ENCODE measurements at regions not wholly inside any gene's neighbourhood (a gene's known extent, or its start where the extent isn't known, plus 50 kb on each side); places are given as distances from the start of the nearest gene placed in this dataset.

DNA sequence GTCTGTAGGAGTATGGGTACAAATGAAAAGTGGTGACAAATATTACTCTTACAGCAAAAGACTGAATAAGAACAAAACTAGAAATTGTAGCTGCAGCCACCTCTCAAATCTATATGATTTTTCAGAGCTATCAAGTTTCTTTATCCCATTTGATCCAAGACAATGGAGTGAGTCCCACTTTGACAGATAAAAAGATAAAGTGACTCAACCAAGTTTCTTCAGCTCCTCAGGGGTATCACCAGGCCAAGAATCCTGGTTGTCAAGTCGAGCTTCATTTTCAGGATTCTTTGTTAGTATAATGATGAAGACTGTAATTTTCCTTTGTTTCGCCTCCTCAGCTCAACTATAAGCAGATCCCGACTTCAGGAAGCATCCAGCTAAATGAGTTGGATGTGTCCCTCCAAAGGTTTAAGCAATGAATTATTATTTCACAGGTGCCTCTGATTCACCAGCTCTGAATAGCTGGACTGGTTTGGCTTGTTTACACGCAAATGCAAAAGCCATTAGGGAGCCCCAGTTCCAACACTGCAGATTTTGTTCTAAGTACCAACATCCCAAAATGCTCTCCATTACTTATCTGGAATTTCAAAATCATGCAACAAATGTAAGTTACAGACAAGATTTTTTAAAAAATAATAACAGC lies 238.9 kb downstream of the MAFB start:
- DNase-seq (ENCODE audit: low spot score) = no peak

DNA sequence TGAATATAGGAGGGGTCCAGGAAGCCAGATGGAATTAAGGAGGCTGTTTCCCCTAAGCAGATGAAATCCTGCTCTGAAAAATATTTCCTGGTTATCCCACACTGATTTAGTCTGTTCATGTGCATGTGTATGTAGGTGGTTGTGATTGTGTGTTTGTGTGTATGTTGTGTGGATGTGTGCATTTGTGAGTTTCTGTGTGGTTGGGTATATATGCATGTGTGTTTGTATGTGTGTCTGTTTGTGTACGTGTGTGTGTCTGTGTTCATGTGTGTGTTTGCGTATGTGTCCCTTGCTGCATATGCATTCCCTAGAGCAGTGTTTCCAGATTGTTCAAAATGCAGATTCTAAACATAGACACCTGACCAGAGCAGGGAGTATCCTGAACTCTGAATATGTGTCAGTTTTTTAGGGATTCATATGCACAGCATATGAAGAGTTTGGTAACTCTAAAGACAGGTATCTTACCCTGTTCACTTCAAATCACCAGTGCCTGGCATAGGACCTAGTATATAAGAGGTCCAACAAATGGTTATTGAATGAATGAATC lies 239.8 kb downstream of the MAFB start:
- DNase-seq (ENCODE audit: low spot score) = no peak

DNA sequence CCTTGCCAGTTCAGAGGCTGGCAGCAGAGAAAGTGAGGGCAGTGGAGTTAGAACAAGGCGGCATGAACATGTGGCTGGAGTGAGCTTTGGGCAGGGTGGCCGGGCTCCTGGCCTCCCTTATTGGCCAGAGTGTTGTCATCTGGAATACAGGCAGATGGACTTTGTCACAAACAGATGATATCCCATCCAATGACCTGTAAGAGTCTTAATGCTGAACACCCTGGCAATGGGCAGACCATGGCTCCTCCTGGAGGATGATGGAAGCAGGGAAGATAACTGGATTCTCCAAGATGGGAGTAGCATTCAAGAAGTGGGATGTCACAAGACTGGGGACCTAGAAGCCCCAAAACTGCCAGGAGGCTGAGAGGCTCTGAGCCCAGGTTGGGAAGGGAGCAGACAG lies 242.1 kb downstream of the MAFB start:
- DNase-seq (ENCODE audit: low spot score) = no peak

DNA sequence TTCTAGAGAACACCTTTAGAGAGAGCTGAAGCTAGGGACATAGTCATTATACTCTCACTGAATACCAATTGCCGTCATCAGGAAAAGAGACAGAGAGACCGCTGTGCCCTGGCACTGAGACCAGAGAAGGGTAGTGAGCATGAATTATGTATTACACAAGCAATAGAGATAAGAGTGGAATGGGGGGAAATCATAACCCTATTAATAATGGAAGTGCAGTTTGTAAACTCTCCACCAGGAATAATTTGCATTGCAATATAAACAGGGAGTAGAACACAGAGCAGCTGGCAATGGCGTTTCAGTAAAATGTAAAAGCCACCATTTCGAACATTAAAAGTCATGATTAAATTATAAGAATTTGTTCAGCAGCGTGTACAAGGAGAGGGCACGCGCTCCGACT lies 244.5 kb downstream of the MAFB start:
- no peak for DNase-seq (ENCODE audit: low spot score)

DNA sequence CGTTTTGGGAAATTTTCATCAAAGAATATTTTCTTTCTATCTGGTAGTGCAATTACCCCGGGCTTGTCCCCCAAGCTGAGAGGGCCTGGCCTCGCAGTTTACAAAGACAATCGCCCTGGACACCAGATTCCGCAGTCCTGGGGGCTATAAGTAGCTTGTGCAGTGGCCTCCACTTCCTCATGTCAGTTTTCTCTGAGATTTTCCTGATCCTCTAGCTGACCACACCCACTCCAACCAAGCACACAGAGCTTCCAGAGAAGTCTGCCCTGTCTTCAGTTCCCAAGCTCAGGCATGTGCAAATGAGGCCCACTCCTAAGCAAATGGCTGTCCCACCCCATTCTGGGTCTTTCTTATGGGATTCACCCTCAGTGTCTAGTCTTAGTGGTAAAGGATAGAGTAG lies 245.3 kb downstream of the MAFB start:
- DNase-seq (ENCODE audit: low spot score) = no peak

DNA sequence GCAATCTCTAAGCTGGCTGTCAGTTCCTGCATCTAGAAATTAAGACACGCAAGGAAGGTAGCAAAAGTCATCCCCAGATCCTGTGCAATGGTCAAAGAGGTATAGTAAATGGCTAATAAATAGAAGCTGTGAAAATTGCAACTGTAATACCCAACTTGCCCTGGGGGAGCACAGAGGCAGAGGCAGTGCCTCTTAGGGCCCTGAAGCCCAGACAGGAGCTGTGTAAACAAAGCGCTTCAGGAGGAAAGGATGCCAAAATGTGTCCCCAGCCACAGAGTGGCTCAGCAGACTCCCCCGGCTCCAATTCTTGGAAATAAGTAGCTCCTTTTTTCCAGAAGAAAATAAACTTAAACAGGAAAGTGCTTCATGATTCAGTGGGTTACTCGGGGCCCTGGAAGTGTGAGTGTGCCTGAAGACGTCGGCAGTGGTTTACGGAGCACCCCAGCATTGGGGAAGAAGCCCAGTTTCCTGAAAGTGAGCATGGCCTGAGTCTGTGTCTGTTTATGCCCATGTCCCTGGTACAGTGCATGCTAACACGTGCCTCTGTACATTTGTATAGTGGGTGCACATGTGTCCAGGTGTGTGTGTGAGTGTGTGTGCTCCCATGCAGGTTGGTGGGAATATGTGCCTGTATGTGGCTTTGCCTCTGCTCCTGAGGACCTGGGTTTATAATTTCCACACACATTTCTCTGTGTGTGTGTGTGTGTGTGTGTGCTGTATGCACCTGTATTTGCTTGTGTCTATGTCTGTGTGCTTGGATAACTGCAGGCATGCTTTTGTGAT lies 246.7 kb downstream of the MAFB start:
- peak; percentile 21 for DNase-seq (ENCODE audit: low spot score)

DNA sequence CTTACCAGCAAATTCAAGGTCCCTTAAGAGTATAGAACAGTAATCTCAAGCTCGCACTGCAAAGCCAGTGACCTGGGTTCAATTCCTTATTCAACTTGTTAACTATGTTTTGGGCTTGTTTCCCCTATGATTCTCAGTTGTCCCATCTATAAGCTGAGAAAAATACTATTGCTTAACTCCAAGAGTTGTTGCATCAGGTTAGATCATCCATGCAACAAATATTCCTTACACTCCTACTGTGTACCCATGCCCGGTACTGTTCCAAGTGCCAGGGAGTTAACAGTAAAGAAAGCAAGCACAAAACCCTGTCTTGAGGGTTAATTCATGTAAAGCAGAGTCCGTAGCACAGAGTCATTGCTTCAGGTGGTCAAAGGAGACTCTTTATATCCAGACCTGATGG lies 247.3 kb downstream of the MAFB start:
- no peak for DNase-seq (ENCODE audit: low spot score)

DNA sequence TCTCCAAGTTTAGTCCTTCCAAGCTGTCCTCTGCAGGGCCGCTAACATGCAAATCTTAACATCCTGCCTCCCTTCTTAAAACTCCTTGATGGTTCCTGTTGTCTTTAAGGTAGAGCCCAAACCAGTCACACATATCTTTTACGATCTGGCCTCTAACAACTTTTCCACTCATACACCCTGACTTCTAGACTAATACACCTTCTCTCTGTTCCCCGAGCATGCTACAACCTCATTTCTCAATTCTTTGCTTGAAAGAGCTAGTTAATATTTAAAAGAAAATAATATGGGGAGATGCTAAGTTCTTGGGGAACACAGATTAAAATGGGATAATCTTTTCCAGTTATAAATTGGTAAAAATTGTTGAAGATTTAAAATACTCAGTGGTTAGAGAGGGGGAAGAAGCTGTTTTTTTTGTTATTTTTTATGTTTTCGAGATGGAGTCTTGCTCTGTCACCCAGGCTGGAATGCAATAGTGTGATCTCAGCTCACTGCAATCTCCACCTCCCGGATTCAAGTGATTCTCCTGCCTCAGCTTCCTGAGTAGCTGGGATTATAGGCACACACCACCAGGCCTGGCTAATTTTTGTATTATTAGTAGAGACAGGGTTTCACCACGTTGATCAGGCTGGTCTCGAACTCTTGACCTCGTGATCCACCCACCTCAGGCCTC lies 250.7 kb downstream of the MAFB start:
- DNase-seq (ENCODE audit: low spot score) = no peak

DNA sequence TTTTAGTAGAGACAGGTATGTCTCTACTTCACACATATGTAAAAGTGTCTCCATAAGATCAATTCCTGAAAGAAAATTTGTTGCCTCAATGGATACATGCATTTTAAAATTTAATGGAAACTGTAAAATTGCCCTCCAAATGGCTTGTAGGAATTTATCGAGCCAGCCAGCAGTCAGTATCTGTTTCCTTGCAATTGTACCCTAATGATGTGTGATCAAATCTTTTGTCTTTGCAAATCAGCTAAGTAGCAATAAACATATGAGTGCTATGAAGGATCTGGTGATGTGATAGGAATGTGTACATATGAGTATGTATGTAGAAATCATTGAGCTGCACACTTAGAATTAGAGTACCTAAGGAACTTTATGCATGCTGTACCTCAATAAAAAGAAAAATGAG lies 253.0 kb downstream of the MAFB start:
- DNase-seq (ENCODE audit: low spot score) = no peak

DNA sequence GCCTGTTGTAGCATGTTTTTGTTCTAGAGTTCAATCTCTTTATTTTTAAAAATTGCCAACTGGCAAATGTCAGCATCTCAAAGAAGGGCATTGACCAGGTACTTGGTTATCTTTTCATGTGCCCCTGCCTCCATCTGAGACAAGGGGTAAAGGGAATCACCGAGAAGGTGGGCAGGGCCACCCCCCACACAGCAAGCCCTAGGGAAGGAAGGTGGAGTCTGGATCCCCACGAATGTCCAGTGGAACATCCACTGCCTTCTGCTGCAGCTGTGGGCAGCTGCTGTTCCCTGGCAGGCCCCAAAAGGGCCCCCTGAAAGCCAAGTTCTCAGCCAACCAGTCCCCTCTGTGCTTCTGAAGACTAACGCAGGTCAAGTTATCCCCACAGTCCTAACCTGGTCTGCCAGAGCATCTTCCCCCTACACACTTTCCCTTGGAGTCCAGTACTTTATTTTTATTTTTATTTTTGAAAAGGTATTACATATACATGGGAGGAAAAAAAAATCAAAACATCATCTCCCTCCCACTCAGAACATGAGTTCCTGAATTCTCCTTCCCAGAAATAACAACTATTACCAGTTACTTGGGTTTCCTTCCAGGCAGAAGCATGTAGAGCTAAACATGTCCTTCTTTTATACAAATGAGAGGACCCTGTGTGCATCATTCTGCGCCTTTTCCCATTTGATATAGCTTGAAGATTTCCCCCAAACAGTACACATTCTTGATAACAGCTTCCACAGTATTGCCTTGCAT lies 253.7 kb downstream of the MAFB start:
- DNase-seq (ENCODE audit: low spot score) = no peak

DNA sequence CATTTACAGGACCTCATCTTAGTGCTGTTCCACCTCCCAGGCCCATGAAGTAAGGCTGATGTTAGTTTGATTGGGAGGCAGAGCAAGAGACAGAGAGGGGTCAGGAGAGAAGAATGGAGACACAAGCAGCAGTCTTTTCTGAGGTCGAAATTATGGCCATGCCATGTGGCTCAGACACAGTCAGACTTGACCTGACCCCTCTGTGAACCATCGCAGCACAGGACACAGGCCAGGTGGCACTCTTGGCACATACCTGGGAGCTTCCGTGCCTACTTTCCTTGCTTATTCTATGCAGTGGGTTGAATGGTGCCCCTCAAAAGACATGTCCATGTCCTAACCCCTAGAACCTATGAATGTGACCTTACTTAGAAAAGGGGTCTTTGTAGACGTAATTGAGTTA lies 254.9 kb downstream of the MAFB start:
- DNase-seq (ENCODE audit: low spot score) = no peak

DNA sequence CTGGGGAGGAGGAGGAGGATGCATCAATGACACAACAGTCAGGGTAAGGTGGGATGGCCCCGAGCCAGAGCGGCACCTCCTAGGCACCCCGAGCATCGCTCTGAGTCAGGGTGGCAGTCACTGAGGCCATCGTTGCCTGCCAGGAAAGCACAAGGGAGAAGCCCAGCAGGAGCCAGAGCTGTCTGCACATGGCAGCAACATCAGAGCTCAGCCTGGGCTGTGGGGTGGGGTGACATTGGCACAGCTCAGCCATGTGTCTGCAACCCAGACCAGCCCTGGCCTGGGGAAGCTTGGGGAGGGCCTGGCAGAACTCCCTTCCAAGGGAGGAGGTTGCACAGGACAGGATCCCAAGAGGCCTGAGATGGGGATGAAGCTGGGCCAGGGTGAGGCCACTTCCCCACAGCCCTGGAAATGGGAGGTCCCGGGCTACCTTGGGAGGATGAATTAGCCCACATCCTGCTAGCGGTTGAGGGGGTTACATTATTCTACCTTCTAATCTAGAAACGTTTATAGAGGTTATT lies 255.6 kb downstream of the MAFB start:
- DNase-seq (ENCODE audit: low spot score) = no peak

DNA sequence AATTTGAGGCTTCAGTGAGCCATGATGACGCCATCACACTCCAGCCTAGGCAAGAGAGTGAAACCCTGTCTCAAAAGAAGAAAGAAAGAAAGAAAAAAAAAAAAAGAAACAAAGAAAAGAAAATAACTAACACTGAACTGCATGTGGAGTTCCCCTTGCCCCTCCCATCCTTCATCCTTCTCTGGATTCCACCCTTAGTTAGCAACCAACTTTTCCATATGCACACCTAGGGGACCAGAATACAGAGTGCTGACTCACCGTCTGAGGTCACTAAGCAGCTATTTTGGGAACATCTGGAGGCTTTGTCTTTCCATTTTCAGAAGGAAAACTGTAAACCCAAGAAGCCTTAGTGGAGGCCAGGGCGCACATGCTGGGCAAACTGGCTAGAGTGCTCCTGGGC lies 257.4 kb downstream of the MAFB start:
- no peak for DNase-seq (ENCODE audit: low spot score)

DNA sequence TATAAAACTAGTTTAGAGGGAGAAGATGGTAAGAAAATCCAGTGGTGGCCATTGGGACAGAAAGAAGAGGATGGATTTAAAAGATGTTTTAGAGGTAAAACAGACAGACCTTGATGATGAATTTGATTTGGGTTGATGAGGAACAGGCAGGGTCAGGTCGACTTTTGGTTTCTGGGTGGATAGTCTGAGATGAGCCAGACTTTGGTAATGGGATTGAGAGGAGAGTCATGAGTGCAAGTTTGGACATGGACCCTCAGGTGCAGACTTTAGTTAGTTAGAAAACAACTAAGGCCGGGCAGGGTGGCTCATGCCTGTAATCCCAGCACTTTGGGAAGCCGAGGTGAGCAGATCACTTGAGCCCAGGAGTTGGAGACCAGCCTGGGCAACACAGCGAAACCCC lies 257.9 kb downstream of the MAFB start:
- no peak for DNase-seq (ENCODE audit: low spot score)

DNA sequence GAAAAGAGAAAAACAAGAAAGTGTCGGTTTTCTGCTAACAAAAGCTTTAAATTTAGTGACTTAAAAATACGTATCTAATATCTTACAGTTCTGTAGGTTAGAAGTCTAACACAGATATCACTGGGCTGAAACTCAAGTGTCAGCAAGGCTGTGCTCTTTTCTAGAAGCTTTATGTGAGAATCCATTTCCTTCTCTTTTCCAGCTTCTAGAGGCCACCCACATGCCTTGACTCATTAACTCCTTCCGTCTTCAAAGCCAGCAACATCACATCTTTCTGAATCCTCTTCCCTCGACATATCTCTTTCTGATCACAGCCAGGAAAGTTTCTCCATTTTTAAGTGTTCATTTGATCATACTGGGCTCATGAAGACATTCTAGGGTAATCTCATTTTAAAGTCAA lies 262.0 kb downstream of the MAFB start:
- no peak for DNase-seq (ENCODE audit: low spot score)

DNA sequence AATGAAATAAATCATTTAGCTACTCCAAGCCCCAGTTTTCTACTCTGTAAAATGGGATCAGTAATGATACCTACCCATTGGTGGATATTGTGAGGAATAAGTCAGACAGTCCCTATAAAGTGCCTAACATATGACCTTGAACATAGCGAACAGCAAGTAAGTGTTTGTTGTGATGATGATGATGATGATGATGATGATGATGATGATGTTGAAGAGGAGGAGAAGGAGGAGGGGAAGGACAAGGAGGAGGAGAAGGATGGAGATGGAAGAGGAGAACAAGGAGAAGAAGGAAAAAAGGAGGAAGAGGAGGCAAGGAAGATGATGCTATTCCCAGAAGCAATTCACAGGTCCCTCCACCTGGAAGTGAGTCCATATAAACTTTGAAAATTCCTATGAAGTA lies 264.3 kb downstream of the MAFB start:
- DNase-seq (ENCODE audit: low spot score) = no peak

DNA sequence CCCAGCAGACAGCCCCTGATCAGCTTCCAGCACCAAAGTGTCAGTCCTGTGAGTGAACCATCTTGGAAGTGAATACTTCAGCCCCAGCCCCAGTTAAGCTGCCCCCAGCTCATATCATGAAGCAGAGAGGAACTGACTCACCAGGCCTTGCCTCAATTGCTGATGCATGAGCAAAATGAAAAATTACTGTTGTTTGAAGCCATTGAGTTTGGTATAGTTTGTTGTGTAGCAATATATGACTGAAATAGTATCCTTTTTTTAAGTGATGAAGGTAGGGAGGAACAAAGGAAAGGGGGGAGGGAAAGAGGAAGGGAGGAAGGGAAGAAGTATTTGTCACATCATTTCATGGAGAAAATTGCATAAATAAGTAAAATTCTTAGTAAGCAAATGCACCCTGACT lies 266.4 kb downstream of the MAFB start:
- no peak for DNase-seq (ENCODE audit: low spot score)

DNA sequence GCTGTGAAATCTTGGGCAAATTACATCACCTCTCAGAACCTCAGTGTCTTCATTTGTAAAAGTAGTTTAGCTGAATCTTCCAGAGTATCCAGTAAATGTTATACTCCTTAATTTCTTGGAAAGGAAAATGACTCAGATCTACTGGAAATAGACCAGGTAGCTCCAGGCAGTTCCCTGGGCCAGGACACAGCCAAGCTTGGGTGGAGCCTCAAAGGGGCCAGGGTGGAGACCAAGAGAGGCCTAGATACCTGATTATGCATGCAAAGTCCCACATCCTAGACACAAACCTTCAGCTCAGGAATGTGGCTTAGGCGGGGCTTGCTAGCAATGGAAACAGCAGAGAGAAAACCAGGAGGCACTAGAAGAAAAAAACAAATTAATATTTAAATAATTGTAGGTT lies 272.8 kb downstream of the MAFB start:
- no peak for DNase-seq (ENCODE audit: low spot score)

DNA sequence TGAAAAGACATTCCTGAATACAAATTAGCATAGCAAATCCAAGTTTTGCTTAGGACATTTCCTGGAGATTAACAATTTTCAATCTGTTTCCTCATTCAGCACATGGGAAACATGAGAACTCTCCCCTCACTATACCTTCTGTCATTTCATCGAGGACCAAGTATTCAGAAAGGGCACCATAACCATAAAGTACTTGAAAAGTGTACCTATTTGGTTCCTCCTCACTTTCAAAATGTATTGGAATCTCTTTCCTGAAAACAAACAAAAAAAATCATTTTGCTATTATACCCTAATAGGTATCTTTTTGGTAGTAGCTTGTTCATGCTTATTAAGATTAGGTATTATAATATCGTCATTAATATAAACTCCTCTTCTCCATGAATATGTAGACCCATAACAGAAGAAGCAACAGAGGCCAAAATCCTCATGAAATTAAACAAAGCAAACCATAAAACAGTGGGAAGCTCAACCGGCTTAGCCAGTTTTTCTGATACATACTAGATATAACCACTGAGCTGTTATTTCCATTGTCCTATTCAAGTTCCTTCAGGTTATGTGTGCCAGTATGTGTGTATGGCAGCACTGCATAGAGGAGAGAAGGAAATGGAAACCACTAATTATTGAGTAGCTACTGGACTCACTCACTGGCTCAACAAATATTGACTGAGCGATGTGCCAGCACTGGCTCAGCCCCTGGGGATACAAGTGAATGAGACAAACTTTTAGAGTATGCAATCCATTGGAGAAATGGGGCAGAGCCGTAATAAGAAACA lies 274.0 kb downstream of the MAFB start:
- DNase-seq (ENCODE audit: low spot score) = no peak

DNA sequence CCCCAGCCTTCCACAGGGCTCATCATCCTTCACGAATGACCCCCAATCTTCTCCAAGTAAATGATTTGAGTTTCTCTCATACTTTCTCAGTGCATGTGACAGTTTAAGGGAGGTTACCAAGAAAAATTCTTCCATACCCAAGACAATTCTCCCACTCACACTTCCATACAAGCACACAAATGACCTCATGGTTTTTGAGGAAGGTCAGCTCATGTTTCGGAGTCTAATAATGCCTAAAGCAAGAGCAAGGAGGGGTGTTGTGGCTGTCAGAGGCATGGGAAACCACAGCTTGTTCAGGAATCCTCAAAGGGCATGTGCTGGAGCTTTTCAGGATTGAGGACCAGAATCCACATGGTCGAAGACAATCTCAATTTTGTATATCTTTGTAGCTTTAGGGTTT lies 279.0 kb downstream of the MAFB start:
- DNase-seq (ENCODE audit: low spot score) = no peak

DNA sequence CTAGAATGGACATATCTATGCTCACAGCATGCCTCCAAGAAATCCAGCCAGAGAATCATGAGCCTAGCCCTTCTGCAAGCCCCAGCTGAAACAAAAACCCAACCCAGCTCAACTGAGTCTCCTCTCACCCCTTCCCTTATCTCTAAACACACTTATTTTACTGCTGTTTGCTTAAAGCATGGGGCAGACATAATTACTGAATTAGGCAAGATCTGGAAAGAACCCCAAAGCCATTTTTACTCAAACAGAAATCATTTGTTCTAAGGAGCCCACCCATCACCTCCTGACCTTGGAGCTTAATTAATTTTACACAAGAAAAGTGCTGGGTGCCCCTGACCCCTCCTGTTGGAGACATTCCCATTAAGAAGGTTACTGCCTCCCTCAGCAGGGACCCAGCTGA lies 291.6 kb downstream of the MAFB start:
- DNase-seq (ENCODE audit: low spot score) = no peak

Data from hepatic stellate cell (primary cell).